GM19397 (cell line): ENCODE measurements at regions not wholly inside any gene's neighbourhood (a gene's known extent, or its start where the extent isn't known, plus 50 kb on each side); places are given as distances from the start of the nearest gene placed in this dataset.

Experiments
- ATAC-seq: cut with Tn5 transposase; IDR thresholded peaks from one replicate; pipeline ENCODE4 v1.9.1; 2021; ENCODE audit warnings: mild to moderate bottlenecking, moderate library complexity; ENCODE audit not compliant: unreplicated experiment

DNA sequence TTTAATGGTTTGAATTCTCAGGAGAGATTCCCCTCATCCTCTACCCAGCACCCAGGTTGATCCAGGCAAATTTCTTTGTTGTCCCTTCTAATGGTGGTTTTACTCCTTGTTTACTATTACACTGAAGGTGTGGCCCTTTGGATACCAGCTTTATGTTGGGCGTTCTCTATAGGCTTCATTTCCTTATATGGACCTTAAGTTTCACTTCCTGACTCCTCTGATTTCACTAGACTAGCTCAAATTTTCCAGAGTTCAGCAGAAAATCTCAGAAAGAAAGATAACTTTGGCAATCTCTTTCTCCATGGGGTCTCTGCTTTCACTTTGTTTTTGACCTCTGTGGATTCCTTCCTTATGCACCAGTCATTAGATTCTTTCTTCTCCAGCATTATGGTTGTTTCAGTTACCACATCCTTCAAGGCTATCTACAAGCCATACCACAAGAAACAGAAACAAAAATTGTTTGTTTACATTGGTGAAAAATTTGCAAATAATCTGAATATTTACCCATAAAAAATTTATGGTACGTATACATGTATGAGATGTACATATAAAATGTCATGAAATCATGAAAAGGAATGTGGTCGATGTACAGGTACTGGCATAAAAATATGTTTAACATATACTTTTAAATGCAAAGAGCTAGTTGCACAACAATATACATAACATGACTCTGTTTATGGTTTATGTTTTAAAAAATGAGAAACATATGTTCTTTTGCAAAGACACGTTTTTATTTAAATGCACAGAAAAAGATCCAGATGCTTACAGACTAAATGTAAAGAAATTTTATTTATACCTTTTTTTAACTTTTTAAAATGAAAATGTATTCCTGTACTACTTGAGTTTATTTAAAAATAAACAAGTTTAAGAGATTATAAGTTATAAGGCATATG, 212.6 kb downstream of the LACC1 start:
- ATAC-seq = no peak

DNA sequence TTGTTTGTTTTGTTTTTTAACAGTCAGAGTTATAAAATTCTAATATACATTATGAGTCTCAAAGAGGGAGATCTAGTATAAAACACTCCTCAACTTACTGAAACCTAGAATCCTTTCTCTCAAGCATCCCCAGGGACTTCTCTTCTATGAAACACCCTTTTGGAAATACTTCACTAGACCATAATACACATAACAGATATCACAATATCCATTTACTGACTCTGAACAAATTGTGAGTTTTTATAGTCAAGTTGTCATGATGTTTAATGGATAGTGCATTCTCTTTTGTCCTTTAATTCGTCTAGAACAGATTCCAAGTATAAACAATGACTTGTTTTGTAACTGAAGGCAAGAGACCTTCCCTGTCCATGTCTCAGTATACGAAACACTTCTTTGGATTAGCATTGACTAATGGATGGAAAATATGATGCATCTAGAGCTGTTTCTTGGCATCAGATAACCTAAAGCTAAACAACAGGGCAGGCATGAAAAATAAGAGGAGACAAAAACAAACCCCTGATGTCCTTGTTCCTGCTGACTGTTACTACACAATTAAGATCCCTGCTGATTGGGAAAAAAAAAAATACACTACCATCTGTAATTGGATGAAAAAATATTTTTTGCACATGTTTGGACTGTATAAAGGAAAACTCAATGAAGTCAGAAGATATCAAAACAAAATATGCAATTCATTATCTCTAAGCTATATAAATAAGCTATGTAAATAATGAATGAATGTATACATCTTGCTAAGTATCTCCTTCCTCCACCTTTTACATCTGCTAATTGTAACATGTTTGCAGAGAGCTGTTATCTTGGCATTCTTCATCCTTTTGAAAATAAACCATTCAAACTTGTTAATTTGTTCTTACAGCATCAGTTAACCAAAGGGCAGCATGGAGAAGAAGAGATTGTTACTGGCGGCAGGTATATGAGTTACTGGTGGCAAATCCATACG, 214.2 kb downstream of the LACC1 start:
- no peak for ATAC-seq

- no peak for ATAC-seq
These were observed 217.2 kb downstream of the LACC1 start for GRCh38 chr13:44096901-44097300.

- ATAC-seq = no peak
These were observed 218.9 kb downstream of the LACC1 start for GRCh38 chr13:44098559-44098958.

- ATAC-seq = no peak
These were observed 221.8 kb downstream of the LACC1 start for GRCh38 chr13:44101347-44102083.

DNA sequence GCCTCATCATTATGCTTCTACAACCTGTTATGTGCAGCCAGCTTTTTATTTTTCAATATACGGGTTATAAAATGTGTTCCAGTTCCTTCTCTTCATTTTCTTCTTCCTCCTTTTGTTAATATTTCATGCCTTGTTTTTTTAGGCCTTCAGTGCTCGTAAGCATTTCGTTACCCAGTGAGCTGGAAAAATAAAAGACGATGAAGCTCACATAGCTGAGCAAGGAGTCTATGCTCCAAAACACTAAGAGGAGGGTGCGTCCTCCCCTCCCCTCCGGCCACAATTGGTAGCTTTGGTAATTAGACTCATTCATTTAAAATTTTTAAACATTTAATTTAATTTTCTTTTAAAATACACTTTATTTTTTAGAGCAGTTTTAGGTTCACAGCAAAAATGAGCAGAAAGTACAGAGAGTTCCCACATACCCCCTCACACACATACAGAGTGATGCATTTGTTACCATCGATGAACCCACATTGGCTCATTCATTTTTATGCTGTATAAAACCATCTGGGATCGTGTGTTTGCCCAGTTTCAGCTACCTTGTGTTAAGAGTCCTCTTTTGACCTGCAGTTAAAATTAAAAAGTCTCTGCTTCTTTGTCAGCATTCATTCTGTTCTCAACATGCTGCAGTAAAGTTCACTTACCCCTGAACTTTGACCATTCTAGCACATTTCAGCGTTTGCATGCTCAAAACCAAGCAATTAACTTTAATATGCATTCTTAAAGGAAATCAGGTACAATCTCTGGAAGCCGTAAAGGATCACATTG, 223.9 kb downstream of the LACC1 start:
- ATAC-seq = no peak

DNA sequence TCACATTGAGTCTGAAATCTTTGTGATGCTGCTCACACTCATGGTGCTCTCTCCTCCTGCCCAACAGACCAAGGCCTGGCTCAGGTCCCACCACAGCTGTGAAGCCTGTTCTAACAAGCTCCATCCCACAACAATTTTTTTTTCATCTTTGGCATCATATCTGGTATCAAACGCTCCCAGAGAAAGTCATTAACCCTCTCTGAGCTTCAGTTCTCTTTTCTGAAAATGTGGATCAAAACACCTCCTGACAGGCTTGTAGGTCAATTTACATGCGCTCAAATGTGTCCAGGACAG, 224.4 kb downstream of the LACC1 start:
- no peak for ATAC-seq

DNA sequence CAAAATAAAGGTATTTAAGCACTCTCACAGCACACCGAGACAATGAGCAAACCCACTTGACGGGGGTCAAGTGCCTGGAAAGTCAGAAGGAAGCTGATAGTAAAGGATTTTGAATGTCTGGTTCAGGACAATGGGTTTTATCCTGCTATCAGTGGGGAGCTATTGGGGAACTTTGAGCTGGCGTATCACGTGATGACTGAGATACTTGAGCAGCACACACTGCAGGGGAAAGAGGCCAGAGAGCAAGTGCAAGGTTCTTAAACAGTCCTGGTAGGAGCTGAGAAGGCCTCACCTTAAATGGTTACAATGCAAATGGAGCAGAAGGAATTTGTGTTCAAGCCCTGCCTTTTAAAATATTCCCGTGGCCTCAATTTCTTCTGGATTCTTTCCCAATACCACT, 225.3 kb downstream of the LACC1 start:
- no peak for ATAC-seq

DNA sequence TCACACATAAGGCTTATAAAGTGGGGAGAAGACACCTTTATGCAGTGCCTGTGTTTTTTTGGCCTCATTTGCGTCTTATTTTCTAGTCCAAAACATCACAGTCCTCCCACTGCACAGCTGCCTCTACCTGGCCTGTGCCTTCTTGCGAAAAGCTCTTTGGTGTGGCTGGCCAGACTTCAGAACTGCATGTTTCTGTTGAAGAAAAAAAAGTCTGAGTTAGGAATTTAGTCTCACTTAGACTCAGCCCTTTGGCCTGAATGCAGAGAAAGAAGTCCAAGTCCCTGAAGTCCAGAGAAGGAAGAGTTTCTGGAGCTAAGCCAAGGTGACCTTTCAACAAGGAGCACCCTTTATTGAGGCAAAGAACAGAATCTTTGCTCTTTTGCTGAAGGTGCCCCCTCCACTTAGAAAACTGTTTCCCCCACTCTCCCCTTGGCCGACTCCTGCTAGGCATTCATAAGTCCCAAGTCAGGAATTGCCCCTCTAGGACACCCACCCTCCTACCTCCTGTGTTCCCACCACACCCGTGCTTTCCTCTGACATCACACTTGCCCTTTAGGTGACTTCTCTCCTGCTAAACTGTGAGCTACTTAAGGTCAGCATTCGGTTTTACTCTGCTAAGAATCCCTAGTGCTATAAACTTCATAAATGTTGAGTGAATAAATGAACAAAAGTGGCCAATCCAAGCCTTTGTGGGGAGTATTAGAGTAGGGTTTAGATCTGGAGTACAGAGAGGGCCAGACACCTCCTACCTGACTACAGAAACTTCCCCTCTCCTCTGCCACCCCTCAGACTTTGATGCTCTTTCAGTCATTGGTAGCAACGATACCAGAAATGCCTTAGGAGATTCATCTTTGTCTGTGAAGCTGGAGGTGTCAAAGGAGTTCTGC, 226.8 kb downstream of the LACC1 start:
- ATAC-seq = no peak

GRCh38 chr13:44107357-44108121, 227.8 kb downstream of the LACC1 start:
- no peak for ATAC-seq

DNA sequence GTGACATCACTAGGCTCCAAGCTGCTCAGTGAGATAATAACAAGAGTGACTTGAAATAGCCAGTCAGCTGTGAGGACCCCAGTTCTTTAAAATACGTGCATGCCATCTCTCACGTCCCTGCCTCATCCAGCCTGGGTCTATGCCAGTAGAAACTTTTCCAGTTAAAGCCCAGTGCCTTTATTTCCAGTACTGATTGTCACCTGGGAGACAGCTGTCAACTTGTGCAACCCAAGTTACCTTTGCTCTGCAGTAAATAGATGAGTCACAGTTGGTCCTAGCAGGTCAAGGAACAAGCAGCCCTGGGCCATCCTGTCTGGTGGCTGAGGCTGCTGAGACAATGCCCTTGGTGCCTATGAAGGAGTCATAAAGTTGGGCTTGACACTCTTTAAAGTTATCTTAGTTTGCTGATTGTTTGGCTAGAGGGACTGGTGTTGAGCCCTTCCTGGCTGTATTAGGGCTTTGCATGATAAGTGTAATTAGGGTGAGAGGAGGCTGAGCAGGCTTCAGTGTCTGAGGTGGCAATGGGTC, 228.7 kb downstream of the LACC1 start:
- ATAC-seq = no peak

- no peak for ATAC-seq
These were observed 230.5 kb downstream of the LACC1 start for GRCh38 chr13:44110091-44110621.

DNA sequence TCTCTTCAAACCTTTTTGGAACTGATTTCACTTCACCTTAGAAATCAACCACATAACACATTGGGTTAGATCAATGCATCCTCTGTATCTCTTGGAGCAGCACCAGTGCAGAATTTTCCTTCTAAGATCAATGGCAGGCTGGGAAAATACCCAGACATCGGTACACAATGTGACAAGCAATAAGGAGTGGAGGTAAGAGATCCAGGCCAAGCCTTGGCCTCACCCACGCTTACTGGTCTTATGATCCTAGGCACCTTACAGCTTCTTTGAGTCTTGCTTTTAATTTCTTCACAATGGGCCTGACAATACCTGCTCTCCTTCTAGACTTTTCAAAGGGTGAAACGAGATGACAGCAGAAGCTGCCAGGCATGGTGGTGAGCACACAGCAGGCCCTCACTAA, 232.0 kb downstream of the LACC1 start:
- no peak for ATAC-seq

GRCh38 chr13:44112700-44113329, 233.1 kb downstream of the LACC1 start:
- no peak for ATAC-seq

DNA sequence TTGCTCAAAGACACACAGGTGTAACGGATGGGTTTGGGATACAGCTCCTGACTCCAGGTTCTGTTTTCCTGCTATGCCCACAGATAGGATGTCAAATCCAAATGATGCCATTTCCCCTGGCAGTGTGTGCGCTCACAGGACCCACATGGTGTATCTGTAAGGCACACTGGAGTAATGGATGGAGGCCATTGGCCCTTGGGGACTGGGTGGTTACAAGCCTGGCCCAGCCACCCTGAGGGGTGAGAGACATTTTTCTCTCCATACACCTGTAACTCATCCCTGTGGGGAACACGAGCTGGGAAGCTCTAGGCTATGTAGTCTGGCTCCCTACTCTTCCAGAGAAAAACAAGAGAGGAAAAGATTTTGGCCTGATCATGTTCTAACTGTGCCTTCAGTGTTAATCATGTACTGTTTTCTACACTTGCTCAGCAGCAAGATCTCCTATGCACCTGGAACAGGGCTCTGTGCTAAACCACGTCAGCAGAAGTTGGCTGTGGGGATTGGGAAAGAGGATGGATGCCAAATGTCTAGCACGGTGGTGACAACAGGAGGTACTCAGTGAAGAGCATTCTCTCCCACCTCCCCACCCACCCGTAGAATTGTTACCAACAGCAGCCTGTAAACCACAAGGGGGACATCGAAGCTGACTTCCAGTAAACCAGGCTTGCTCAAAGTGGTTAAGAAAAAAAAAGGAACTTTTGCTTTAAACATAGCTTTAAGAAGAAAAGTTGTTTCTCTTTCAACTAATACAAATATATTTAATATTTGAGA, 237.0 kb downstream of the LACC1 start:
- no peak for ATAC-seq

DNA sequence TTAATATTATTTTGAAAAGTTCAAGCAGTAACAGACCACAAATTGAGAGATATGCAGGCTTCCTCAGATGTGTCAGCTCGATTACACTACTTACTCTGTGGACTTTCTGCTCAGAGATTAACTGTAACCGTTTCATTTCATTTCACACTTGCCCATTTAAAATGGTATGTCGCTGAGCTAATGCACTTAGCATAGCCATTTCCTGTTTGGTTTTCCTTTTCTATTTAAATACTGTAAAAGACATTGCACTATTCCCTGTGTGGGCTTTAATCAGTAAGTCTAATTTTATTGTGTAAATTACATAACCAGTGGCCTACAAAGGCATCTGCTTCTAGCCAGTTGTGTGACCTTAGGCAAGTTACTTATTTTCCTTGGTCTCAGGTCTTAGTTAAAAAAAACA, 237.6 kb downstream of the LACC1 start:
- no peak for ATAC-seq

- no peak for ATAC-seq
These were observed 238.1 kb downstream of the LACC1 start for GRCh38 chr13:44117816-44118215.
